HCT116 (cell line): ENCODE measurements at regions not wholly inside any gene's neighbourhood (a gene's known extent, or its start where the extent isn't known, plus 50 kb on each side); places are given as distances from the start of the nearest gene placed in this dataset.

Experiments
- CTCF ChIP-seq, 3 experiments: fragments of 200-600 bp in 1 of 3; sonication (generic) in 1 of 3; IDR thresholded peaks in 2 of 3; conservative IDR thresholded peaks in 1 of 3; 2 replicates each; pipeline ENCODE4 v1.5.1; 2012 to 2017; ENCODE audit warnings: low read depth in 2 of 3, low read length in 2 of 3, antibody characterized with exemption in 1 of 3, borderline replicate concordance in 1 of 3, control low read depth in 1 of 3, mild to moderate bottlenecking in 1 of 3, mixed read lengths in 1 of 3, mixed run types in 1 of 3, moderate library complexity in 1 of 3; ENCODE audit not compliant: insufficient read depth in 1 of 3
- EZH2 ChIP-seq: fragments of 200-600 bp; sonication (generic); IDR thresholded peaks from 2 replicates; pipeline ENCODE4 v1.6.1; 2017; ENCODE audit warnings: antibody characterized with exemption, mixed run types
- REST ChIP-seq: IDR thresholded peaks from 2 replicates; pipeline ENCODE4 v1.6.1; 2012; ENCODE audit warnings: low read depth
- SRF ChIP-seq: IDR thresholded peaks from 2 replicates; pipeline ENCODE4 v1.6.1; 2012; ENCODE audit warnings: low read depth

GRCh38 chr14:103216857-103217256 is 93.6 kb downstream of the TNFAIP2 start:
- TF ChIP-seq CTCF (IDR thresholded peaks at IDR 0.05 in 2 of 3, conservative IDR thresholded peaks at IDR 0.05 in 1 of 3; ENCODE audit: borderline replicate concordance in 1 of 3, insufficient read depth in 1 of 3, low read depth in 2 of 3, low read length in 2 of 3) (no peak), REST (no peak), EZH2 (no peak), SRF (no peak)
